ENCODE measurements at regions not wholly inside any gene's neighbourhood (a gene's known extent, or its start where the extent isn't known, plus 50 kb on each side); places are given as distances from the start of the nearest gene placed in this dataset.

DNA sequence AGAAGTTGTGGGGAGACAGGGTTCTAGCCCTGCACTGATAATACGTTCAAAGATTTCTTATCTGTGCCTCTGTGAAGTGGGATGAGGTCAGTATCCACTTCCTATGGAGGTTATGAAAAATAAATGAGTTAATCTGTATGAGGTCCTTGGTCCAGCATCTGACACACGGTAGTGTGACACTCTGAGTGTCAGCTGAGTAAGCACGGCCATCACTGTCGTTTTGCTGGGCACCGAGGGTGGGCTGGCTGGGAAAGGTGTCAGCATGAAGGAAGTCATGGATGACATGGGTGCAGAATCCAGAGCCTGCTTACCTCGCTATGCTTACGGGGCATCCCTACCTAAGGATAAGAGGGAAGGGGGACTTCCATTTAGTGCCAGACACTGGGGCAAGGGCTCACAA lies 150.3 kb downstream of the INHBB start:
- no peak for TF ChIP-seq POLR2A (IDR thresholded peaks at IDR 0.05)
- TF ChIP-seq CTCF (IDR thresholded peaks at IDR 0.05): no peak

Data from vagina (tissue), 2 donors.